GM18507 (cell line): ENCODE measurements at regions not wholly inside any gene's neighbourhood (a gene's known extent, or its start where the extent isn't known, plus 50 kb on each side); places are given as distances from the start of the nearest gene placed in this dataset.
"Not testable (repeated sequence)": the region's sequence is repeated elsewhere in the genome, so short reads cannot be mapped to it uniquely, and the experiment has no call there.

Experiments
- DNase-seq: peaks from one replicate; pipeline ENCODE4 v3.0.0; 2011; ENCODE audit warnings: low read depth; ENCODE audit not compliant: insufficient read length; ENCODE audit errors: extremely low spot score
- FAIRE-seq: peaks from 2 replicates; lab custom pipeline; 2011; peaks lifted over from hg19 to GRCh38; lab: Jason Lieb, UNC

GRCh38 chr11:38791346-38791961, 2193.4 kb upstream of the RAG2 start:
- DNase-seq (no peak), FAIRE-seq (peak; percentile 57)

GRCh38 chr11:38788561-38788960, 2190.5 kb upstream of the RAG2 start:
- DNase-seq (no peak), FAIRE-seq (no peak)

- FAIRE-seq (no peak), DNase-seq (no peak)
Observed at GRCh38 chr11:38784164-38784563, 2186.1 kb upstream of the RAG2 start.

- DNase-seq (no peak), FAIRE-seq (no peak)
Observed at GRCh38 chr11:38766796-38767195, 2168.8 kb upstream of the RAG2 start.

- DNase-seq = no peak
- FAIRE-seq = no peak
Observed at GRCh38 chr11:38759394-38759793, 2161.4 kb upstream of the RAG2 start.

GRCh38 chr11:38756537-38756936, 2158.5 kb upstream of the RAG2 start:
- FAIRE-seq = no peak
- no peak for DNase-seq

DNA sequence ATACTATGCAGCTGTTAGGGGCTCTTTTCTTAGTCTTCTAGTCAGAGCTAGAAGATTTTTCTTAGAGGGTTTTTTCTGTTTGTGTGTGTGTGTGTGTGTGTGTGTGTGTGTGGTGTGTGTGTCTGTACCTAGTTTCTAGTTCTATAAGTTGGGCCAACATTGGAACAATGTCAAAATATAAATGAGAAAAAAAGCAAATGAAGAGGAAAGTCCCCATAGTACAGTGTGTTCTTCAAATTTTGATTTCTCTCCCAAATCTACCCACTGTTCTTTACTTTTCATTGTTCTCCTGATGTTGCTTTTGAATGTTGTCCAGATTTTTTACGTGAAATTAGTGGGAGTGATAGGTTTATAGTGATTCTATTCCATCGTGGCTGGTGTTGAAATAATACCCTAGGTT, 2153.4 kb upstream of the RAG2 start:
- DNase-seq (no peak), FAIRE-seq (no peak)

GRCh38 chr11:38746516-38746915, 2148.5 kb upstream of the RAG2 start:
- FAIRE-seq, DNase-seq: not testable (repeated sequence)

- no peak for DNase-seq
- FAIRE-seq = no peak
Observed at GRCh38 chr11:38723361-38723760, 2125.3 kb upstream of the RAG2 start.

DNA sequence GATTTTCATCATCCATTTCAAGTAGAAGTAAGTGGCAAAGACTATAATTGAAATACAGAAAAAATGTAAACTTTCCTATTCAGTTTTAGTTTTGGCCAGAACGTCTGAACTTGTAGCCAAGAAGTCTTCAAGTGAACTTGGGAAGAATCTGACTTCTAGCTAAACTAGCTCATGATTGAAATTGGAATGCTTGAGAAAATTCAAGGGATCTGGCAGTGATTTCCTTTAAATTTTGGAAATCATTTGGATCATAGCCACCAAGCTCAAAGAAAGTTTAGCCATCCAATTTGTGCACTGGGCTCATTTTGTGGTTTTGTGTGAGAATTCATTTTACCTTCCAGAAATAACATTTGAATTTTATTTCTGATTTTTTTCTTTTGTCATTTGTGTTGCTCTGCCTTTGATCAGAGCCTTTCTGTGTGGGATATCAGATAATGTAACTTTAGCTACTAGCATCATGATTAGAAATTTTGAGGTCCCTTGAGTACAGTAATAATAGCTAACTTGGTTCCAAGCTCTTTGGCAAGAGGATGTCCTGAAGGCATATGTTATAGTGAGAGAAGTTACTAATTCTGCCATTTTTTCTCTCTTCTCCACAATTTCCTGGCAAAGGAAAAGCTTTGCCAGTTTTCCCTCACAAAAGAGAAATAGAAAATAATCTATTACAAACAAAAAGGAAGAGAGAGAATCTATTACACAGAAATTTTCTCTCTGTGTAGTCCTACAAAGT, 2123.7 kb upstream of the RAG2 start:
- no peak for FAIRE-seq
- DNase-seq = no peak

GRCh38 chr11:38718659-38719058, 2120.6 kb upstream of the RAG2 start:
- no peak for FAIRE-seq
- no peak for DNase-seq

- DNase-seq (no peak), FAIRE-seq (no peak)
Observed at GRCh38 chr11:38718049-38718448, 2120.0 kb upstream of the RAG2 start.

GRCh38 chr11:38711110-38711509, 2113.1 kb upstream of the RAG2 start:
- DNase-seq = no peak
- no peak for FAIRE-seq

DNA sequence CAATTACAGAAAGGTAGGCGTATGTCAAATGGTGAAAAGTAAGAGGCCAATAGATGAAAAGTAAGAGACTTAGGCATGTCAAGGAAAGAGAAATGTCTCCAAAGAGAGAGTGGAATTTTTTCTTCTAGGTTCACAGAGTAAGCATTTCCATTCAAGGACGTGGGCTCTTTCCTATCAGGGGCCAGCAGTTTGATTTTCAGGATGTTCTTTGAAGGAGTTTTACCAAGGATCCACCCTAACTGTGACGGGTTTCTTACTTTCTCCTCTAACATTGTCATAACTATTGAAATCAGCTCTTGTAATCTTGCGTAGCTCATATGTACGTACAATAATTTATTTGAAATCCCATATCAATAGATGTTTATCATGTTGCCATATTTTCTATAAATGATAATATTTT, 2112.2 kb upstream of the RAG2 start:
- DNase-seq (no peak), FAIRE-seq (no peak)

- DNase-seq (no peak), FAIRE-seq (no peak)
Observed at GRCh38 chr11:38700111-38700510, 2102.1 kb upstream of the RAG2 start.

- no peak for DNase-seq
- FAIRE-seq = no peak
Observed at GRCh38 chr11:38693306-38693705, 2095.3 kb upstream of the RAG2 start.

- DNase-seq, FAIRE-seq: not testable (repeated sequence)
Observed at GRCh38 chr11:38690211-38690610, 2092.2 kb upstream of the RAG2 start.

- FAIRE-seq (no peak), DNase-seq (no peak)
Observed at GRCh38 chr11:38687008-38687407, 2089.0 kb upstream of the RAG2 start.

DNA sequence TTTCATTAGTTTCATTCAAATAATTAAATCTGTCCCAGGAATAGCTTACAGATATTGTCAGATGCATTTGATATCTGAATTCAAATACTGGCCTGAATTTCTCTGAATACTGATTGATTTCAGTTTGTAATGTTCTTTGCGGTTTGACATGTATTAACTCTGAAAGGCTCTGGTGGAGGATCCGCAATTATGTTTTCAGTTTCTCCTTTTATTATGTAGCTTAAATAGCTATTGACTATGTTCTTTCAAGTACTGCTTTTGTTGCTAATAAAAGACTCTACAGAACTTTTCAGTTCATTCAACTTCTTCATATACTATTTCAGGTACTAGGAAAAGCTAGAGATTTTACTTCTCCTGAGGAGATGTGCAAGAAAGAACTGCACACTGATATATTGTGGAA, 2085.4 kb upstream of the RAG2 start:
- DNase-seq (no peak), FAIRE-seq (no peak)

- no peak for FAIRE-seq
- DNase-seq = no peak
Observed at GRCh38 chr11:38680746-38681145, 2082.7 kb upstream of the RAG2 start.

GRCh38 chr11:38680166-38680565, 2082.1 kb upstream of the RAG2 start:
- DNase-seq (no peak), FAIRE-seq (no peak)
